ENCODE measurements at regions not wholly inside any gene's neighbourhood (a gene's known extent, or its start where the extent isn't known, plus 50 kb on each side); places are given as distances from the start of the nearest gene placed in this dataset.
"Not testable (repeated sequence)": the region's sequence is repeated elsewhere in the genome, so short reads cannot be mapped to it uniquely, and the experiment has no call there.

DNA sequence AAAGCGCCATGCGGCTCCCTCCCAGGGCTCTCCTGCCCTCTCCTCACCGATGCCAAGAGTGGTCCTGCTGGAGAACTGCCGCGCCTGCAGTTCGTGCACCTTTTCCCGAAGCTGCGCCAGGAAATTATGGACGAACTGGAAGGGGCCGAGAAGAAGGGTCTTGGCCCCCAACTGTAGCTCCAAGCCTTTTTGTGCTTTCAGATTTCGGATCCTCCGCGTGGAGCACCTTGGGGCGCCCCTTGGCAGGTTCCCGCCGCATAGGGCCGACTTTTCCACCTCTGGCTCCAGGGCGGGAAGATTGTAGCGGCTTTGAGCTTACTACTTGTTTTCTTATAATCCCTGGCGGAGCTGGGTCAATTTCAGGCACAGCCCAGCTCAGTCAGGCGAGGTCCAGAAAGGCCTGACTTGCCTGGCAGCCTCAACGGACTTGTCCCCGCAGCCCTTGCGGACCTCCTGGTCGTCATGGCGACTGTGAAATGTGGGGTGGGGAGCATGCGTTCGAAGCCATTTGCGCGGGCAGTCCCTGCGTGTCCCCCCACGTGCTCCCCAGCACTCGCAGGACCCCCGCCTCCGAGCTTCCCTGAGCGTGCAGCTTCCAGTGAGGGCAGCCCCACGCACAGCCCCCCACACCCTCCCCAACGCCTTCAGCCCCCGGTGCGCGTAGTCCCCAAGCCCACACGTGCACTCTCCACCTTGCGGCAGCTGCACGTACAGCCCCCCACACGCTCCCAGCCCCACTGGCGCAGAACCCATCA is 129.9 kb downstream of the KBTBD2 start:
- no peak for TF ChIP-seq CTCF (IDR thresholded peaks at IDR 0.05)
- DNase-seq (ENCODE audit: low spot score) (no peak), ATAC-seq (ENCODE audit: low FRiP score) (no peak)

GRCh38 chr7:32760755-32761154 is 130.8 kb downstream of the KBTBD2 start:
- not testable (repeated sequence) for ATAC-seq (ENCODE audit: low FRiP score); DNase-seq (ENCODE audit: low spot score)

- not testable (repeated sequence) for ATAC-seq (ENCODE audit: low FRiP score); DNase-seq (ENCODE audit: low spot score)
Measured at GRCh38 chr7:32759859-32760258, 131.7 kb downstream of the KBTBD2 start.

DNA sequence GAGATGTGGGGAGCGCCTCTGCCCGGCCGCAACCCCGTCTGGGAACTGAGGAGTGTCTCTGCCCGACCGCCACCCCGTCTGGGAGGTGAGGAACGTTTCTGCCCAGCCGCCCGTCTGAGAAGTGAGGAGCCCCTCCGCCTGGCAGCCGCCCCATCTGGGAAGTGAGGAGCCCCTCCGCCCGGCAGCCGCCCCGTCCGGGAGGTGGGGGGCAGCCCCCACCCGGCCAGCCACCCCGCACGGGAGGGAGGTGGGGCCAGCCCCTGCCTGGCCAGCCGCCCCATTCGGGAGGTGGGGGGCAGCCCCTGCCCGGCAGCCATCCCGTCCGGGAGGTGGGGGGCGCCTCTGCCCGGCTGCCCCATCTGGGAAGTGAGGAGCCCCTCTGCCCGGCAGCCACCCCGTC is 137.7 kb downstream of the KBTBD2 start:
- ATAC-seq (ENCODE audit: low FRiP score); DNase-seq (ENCODE audit: low spot score): not testable (repeated sequence)

- ATAC-seq (ENCODE audit: low FRiP score); DNase-seq (ENCODE audit: low spot score): not testable (repeated sequence)
Measured at GRCh38 chr7:32748337-32748736, 143.2 kb downstream of the KBTBD2 start.

DNA sequence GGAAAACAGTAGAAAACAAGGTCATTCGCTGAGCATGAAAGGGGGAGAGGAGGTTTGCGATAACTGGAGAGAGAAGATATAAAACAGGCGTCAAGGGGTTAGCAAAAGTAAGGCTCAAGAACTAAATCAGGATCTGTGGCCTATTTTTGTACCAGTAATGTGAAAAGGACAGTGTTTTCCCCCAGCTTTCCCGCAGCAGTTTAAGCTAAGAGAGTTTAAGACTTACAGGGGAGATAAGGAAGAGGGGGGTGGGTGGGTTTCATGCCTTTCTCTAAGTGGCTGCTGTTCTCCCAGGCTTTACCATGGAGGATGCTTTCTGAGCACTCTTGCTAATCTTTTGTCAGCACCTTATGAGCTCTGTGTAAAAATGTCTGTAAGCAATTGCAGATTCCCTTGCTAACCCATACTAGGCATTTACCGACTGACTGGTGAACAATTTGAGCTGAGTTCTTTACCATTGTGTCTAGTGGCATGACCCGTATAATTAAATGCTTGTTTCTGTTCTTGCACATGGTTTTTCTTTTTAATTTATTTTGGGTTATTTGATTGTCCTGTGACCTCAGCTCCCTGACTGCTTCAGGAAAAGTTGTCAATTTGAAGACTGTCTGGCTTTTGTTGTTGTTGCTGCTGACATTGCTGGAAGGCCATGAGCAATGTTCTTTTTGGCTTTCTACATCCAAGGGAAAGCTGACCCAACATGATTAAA is 144.0 kb downstream of the KBTBD2 start:
- not testable (repeated sequence) for DNase-seq (ENCODE audit: low spot score); ATAC-seq (ENCODE audit: low FRiP score)

- DNase-seq (ENCODE audit: low spot score); ATAC-seq (ENCODE audit: low FRiP score): not testable (repeated sequence)
Measured at GRCh38 chr7:32741853-32742476, 149.6 kb downstream of the KBTBD2 start.

DNA sequence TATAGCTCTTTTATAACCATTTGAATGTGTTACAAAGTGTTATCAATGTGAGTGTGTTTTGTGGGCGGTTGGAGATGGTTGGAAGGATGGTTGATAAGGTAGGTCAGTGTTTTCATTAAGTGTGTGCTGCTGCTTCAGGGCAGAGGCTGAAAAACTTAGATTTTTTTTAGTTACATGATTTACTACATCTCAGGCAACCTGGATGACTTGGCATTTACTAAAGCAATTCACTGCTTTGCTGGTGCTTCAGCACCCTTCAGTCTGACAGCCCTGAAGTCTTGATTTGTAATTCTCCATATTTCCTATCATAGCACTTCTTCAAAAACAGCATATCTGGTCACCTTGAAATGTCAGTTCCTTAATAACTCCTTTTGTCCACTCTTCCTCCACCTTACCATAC is 151.8 kb downstream of the KBTBD2 start:
- DNase-seq (ENCODE audit: low spot score); ATAC-seq (ENCODE audit: low FRiP score): not testable (repeated sequence)

DNA sequence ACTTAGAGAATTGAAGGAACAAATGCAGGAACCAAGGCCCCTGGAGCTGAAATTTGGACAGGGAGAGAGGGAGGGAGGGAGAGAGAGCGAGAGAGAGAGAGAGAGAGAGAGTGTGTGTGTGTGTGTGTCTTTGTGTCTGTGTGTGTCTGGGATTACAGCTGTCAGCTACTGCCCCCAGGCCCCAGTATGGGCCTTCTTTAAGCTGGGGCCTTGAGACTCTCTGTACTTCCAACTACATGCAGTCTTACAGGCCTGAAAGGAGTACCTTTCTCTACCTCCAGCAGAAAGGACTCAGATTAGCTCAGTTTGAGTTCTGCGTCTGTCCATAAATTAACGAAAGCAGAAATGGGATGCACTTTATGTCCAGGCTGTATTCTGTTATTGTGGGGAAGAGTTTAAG is 153.2 kb downstream of the KBTBD2 start:
- not testable (repeated sequence) for DNase-seq (ENCODE audit: low spot score); ATAC-seq (ENCODE audit: low FRiP score)

GRCh38 chr7:32732767-32733166 is 158.8 kb downstream of the KBTBD2 start:
- not testable (repeated sequence) for DNase-seq (ENCODE audit: low spot score); ATAC-seq (ENCODE audit: low FRiP score)

- not testable (repeated sequence) for DNase-seq (ENCODE audit: low spot score); ATAC-seq (ENCODE audit: low FRiP score)
Measured at GRCh38 chr7:32729335-32729675, 162.3 kb downstream of the KBTBD2 start.

DNA sequence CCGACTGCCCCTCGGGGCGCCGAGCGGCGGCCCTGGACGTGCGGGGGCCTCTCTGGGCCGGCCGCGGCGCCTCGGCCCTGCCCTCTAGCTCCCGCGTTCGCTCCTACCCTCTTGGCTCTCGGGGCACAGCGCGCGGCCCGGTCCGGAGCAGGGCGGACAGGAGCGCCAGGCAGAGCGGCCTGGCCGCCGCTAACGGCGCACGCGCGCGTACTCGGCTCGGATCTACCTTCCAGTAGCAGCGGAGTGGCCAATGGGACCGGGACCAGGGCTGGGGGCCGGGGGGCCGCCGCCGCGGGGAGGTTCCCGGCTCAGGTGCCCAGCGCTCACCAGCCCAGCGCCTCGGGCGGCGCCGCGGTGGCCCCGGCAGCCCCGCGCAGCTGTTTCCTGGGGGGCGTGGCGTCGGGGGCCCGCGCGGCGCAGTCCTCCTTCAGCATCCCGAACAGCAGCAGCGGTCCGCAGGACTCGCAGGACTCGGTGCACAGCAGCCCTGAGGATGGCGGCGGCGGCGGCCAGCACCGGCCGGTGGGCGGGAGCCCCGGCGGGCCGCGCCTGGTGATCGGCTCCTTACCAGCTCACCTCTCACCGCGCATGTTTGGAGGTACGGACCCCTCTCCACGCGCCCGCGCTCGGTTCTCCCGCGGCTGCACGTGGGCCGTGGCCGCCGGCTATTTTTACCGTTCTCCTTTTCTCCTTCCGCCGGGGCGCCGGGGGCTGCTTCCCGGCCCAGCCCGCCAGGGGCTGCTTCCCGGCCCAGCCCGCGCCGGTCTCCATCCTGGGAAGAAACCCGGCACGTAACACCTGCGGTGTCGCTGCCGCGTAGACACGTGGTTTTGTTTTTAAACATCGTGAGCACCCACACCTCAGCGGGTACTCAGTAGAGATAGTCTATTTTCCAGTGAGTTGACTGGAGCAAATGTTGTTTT is 162.9 kb downstream of the KBTBD2 start:
- peak; percentile 90 for ATAC-seq (ENCODE audit: low FRiP score)
- DNase-seq (ENCODE audit: low spot score), result not testable (repeated sequence)

DNA sequence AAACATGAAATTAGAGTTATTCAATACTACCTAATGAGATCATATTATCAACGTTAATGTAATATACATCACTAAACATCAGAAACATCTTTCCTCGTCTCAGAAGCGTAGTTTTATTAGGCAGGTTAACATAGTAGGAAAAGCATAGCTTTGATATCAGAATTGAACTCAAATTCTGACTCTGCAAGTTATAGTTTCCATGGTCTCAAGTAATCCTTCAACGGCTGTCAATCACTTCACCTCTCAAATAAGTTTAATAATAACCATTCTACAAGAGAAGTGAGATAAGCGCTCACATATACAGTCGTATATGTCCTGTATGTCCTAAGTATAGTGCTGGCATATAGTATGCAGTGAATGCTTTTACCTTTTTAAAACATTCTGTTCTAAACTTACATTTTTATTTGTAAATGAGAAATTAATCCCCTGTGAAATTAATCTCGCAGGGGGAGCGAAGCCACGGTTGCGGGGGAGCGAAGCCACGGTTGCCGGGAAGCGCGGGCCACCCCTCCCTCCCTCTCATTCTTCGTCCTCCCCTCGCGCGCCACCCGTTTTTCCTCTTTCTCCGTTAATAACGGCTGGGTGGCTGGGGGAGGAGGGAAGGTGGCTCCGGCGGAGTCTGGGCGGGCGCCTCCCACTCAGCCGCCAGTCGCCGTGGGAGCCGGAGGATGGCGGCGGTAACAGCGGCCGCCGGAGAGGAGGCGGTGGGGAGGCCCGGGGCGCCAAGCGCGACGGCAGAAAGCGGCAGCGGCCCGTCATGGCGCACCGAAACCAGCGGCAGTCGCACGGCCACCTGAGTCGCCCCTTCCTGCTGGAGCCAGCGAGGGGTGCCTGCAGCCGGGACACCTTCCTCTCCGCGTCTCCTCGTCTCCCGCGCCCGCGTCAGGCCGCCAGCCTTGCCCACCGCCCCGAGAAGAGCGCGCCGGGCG is 163.8 kb downstream of the KBTBD2 start:
- not testable (repeated sequence) for DNase-seq (ENCODE audit: low spot score)
- ATAC-seq (ENCODE audit: low FRiP score), result peak; percentile 68

DNA sequence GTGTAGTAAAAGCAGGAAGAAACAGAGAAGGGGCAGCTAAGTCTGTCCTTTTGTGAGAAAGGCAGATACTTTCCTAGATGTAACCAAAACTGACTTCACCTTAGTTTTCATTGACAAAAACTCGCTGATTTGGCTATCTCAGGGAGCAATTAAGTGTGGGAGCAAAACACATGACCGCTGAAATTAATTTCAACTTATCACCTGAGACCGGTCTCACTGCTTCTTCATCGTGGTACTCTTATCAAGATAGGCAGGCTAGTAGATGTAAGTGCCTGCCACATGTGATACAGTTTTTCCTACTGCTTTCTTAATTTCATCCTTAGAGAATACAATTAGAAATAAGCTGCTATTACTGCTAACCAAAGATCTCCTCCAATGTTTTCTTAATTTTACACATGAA is 168.7 kb downstream of the KBTBD2 start:
- not testable (repeated sequence) for ATAC-seq (ENCODE audit: low FRiP score); DNase-seq (ENCODE audit: low spot score)
